CD4-positive, CD25-positive, alpha-beta regulatory T cell (primary cell): ENCODE measurements at regions not wholly inside any gene's neighbourhood (a gene's known extent, or its start where the extent isn't known, plus 50 kb on each side); places are given as distances from the start of the nearest gene placed in this dataset.

Experiments used
- ATAC-seq, 2 donors: fragments of 150-1000 bp; cut with Tn5 transposase; one replicate each; pipeline ENCODE4 v1.10.0; 2021; ENCODE audit warnings: low read depth in 2 of 2, moderate number of reproducible peaks in 2 of 2, moderate library complexity in 1 of 2
- DNase-seq, 3 donors: peaks; one replicate each; pipeline versions ENCODE4 v3.0.0 to v3.0.0-alpha.2; 2012 to 2022; ENCODE audit warnings: mixed read lengths in 1 of 3
- H3K27ac ChIP-seq: one replicate; pipeline ENCODE4 v1.7.0; 2013; ENCODE audit warnings: mild to moderate bottlenecking, low read length; ENCODE audit not compliant: insufficient read depth, poor library complexity, severe bottlenecking
- H3K27me3 ChIP-seq: one replicate; pipeline ENCODE4 v1.7.0; 2013; ENCODE audit warnings: low read length; ENCODE audit not compliant: control insufficient read depth, insufficient read depth
- H3K36me3 ChIP-seq: one replicate; pipeline ENCODE4 v1.7.0; 2013; ENCODE audit warnings: mild to moderate bottlenecking, low read length, moderate library complexity; ENCODE audit not compliant: control insufficient read depth, insufficient read depth
- H3K4me1 ChIP-seq: 2 replicates; pipeline ENCODE4 v1.7.0; 2013; ENCODE audit warnings: mild to moderate bottlenecking, low read length; ENCODE audit not compliant: insufficient read depth, control insufficient read depth, poor library complexity, severe bottlenecking
- H3K4me3 ChIP-seq: one replicate; pipeline ENCODE4 v1.7.0; 2013; ENCODE audit warnings: low read depth, mild to moderate bottlenecking, low read length, moderate library complexity
- H3K9me3 ChIP-seq, 2 experiments: 1 replicate in 1 of 2; 2 replicates in 1 of 2; pipeline ENCODE4 v1.7.0; 2013; ENCODE audit warnings: low read length in 2 of 2, mild to moderate bottlenecking in 1 of 2, moderate library complexity in 1 of 2; ENCODE audit not compliant: control insufficient read depth in 2 of 2
- H3K27ac Mint-ChIP-seq, 3 donors: one replicate each; pipeline ENCODE4 v1.8.0; 2020 to 2022; ENCODE audit warnings: mild to moderate bottlenecking in 3 of 3, mixed read lengths in 3 of 3, moderate library complexity in 2 of 3
- H3K27me3 Mint-ChIP-seq: one replicate; pipeline ENCODE4 v1.8.0; 2022; ENCODE audit warnings: mild to moderate bottlenecking, mixed read lengths
- H3K36me3 Mint-ChIP-seq: one replicate; pipeline ENCODE4 v1.8.0; 2020; ENCODE audit warnings: mixed read lengths
- H3K4me1 Mint-ChIP-seq, 4 donors: one replicate each; pipeline ENCODE4 v1.8.0; 2020 to 2022; ENCODE audit warnings: mixed read lengths in 4 of 4, mild to moderate bottlenecking in 1 of 4
- H3K4me3 Mint-ChIP-seq, 4 donors: one replicate each; pipeline ENCODE4 v1.8.0; 2020 to 2022; ENCODE audit warnings: mild to moderate bottlenecking in 4 of 4, mixed read lengths in 4 of 4, moderate library complexity in 3 of 4
- H3K9me3 Mint-ChIP-seq, 7 donors: one replicate each; pipeline ENCODE4 v1.8.0; 2020 to 2022; ENCODE audit warnings: mixed read lengths in 7 of 7, mild to moderate bottlenecking in 3 of 7, moderate library complexity in 2 of 7

- H3K27me3 ChIP-seq: no peaks in the 10 kb centered on the region
- H3K4me1 ChIP-seq: no peaks in the 10 kb centered on the region
- Mint-ChIP-seq H3K36me3 (no peaks in the 10 kb centered on the region), H3K9me3 (peaks cover 0 to 8% (median 5%) of the 10 kb centered on the region in 7 donors), H3K27ac (no peak overlapping the region), H3K4me1 (no peaks in the 10 kb centered on the region), H3K4me3 (no peak overlapping the region), H3K27me3 (no peaks in the 10 kb centered on the region)
- H3K27ac ChIP-seq: no peak overlapping the region
- no peak overlapping the region for H3K4me3 ChIP-seq
- DNase-seq: no peak
- ATAC-seq: no peak
- H3K9me3 ChIP-seq: no peaks in the 10 kb centered on the region
- H3K36me3 ChIP-seq: no peaks in the 10 kb centered on the region
These were observed 62.6 kb upstream of the VGLL3 start for GRCh38 chr3:87053553-87053952.

- Mint-ChIP-seq H3K36me3 (no peaks in the 10 kb centered on the region), H3K4me1 (no peaks in the 10 kb centered on the region), H3K27ac (no peak overlapping the region), H3K27me3 (no peaks in the 10 kb centered on the region), H3K9me3 (peaks cover 0 to 5% (median 2%) of the 10 kb centered on the region in 7 donors), H3K4me3 (no peak overlapping the region)
- no peaks in the 10 kb centered on the region for H3K27me3 ChIP-seq
- H3K36me3 ChIP-seq: no peaks in the 10 kb centered on the region
- H3K4me3 ChIP-seq: no peak overlapping the region
- no peak for ATAC-seq
- H3K9me3 ChIP-seq: no peaks in the 10 kb centered on the region
- no peak overlapping the region for H3K27ac ChIP-seq
- DNase-seq: no peak
- H3K4me1 ChIP-seq: no peaks in the 10 kb centered on the region
These were observed 61.7 kb upstream of the VGLL3 start for GRCh38 chr3:87052499-87053260.

- ATAC-seq: no peak
- H3K9me3 Mint-ChIP-seq: peaks cover 0 to 7% (median 0%) of the 10 kb centered on the region in 7 donors
- Histone ChIP-seq H3K27me3 (no peaks in the 10 kb centered on the region), H3K36me3 (no peaks in the 10 kb centered on the region), H3K4me3 (no peak overlapping the region), H3K27ac (no peak overlapping the region), H3K4me1 (no peaks in the 10 kb centered on the region), H3K9me3 (no peaks in the 10 kb centered on the region)
- H3K27ac Mint-ChIP-seq: no peak overlapping the region
- H3K27me3 Mint-ChIP-seq: no peaks in the 10 kb centered on the region
- H3K4me3 Mint-ChIP-seq: no peak overlapping the region
- DNase-seq: no peak
- no peaks in the 10 kb centered on the region for H3K4me1 Mint-ChIP-seq
- H3K36me3 Mint-ChIP-seq: no peaks in the 10 kb centered on the region
These were observed 56.9 kb upstream of the VGLL3 start for GRCh38 chr3:87047852-87048251.

- Histone ChIP-seq H3K4me1 (no peaks in the 10 kb centered on the region), H3K27me3 (no peaks in the 10 kb centered on the region), H3K4me3 (no peak overlapping the region), H3K36me3 (no peaks in the 10 kb centered on the region), H3K27ac (no peak overlapping the region), H3K9me3 (no peaks in the 10 kb centered on the region)
- Mint-ChIP-seq H3K27me3 (no peaks in the 10 kb centered on the region), H3K4me1 (no peaks in the 10 kb centered on the region), H3K4me3 (no peak overlapping the region), H3K9me3 (peaks cover 0 to 7% (median 2%) of the 10 kb centered on the region in 7 donors), H3K36me3 (no peaks in the 10 kb centered on the region), H3K27ac (no peak overlapping the region)
- no peak for DNase-seq
- no peak for ATAC-seq
These were observed 55.3 kb upstream of the VGLL3 start for GRCh38 chr3:87046241-87046640.

GRCh38 chr3:87045473-87045872 lies 54.5 kb upstream of the VGLL3 start:
- ATAC-seq (no peak), DNase-seq (no peak)
- Mint-ChIP-seq H3K27ac (no peak overlapping the region), H3K27me3 (no peaks in the 10 kb centered on the region), H3K36me3 (no peaks in the 10 kb centered on the region), H3K9me3 (peaks cover 0 to 7% (median 2%) of the 10 kb centered on the region in 7 donors), H3K4me3 (no peak overlapping the region), H3K4me1 (no peaks in the 10 kb centered on the region)
- Histone ChIP-seq H3K4me3 (no peak overlapping the region), H3K36me3 (no peaks in the 10 kb centered on the region), H3K27me3 (no peaks in the 10 kb centered on the region), H3K9me3 (no peaks in the 10 kb centered on the region), H3K27ac (no peak overlapping the region), H3K4me1 (no peaks in the 10 kb centered on the region)

GRCh38 chr3:87044846-87045245 lies 53.9 kb upstream of the VGLL3 start:
- H3K9me3 ChIP-seq: no peaks in the 10 kb centered on the region
- H3K4me3 ChIP-seq: no peak overlapping the region
- Mint-ChIP-seq H3K9me3 (peaks cover 0 to 7% (median 2%) of the 10 kb centered on the region in 7 donors), H3K27me3 (no peaks in the 10 kb centered on the region), H3K4me1 (no peaks in the 10 kb centered on the region), H3K36me3 (no peaks in the 10 kb centered on the region), H3K4me3 (no peak overlapping the region), H3K27ac (no peak overlapping the region)
- no peaks in the 10 kb centered on the region for H3K27me3 ChIP-seq
- ATAC-seq (no peak), DNase-seq (no peak)
- no peaks in the 10 kb centered on the region for H3K4me1 ChIP-seq
- H3K27ac ChIP-seq: no peak overlapping the region
- no peaks in the 10 kb centered on the region for H3K36me3 ChIP-seq

GRCh38 chr3:87044409-87044808 lies 53.5 kb upstream of the VGLL3 start:
- H3K27ac Mint-ChIP-seq: no peak overlapping the region
- no peak overlapping the region for H3K27ac ChIP-seq
- no peaks in the 10 kb centered on the region for H3K27me3 Mint-ChIP-seq
- no peaks in the 10 kb centered on the region for H3K36me3 ChIP-seq
- H3K9me3 Mint-ChIP-seq: peaks cover 0 to 10% (median 2%) of the 10 kb centered on the region in 7 donors
- no peak overlapping the region for H3K4me3 Mint-ChIP-seq
- no peak overlapping the region for H3K4me3 ChIP-seq
- no peaks in the 10 kb centered on the region for H3K4me1 ChIP-seq
- no peaks in the 10 kb centered on the region for H3K36me3 Mint-ChIP-seq
- DNase-seq (no peak), ATAC-seq (no peak)
- no peaks in the 10 kb centered on the region for H3K9me3 ChIP-seq
- no peaks in the 10 kb centered on the region for H3K27me3 ChIP-seq
- H3K4me1 Mint-ChIP-seq: no peaks in the 10 kb centered on the region

GRCh38 chr3:87041191-87041590 lies 50.2 kb upstream of the VGLL3 start:
- Mint-ChIP-seq H3K27me3 (no peaks in the 10 kb centered on the region), H3K9me3 (peaks cover 0 to 5% (median 4%) of the 10 kb centered on the region in 7 donors), H3K36me3 (no peaks in the 10 kb centered on the region), H3K27ac (no peak overlapping the region), H3K4me3 (no peak overlapping the region), H3K4me1 (no peaks in the 10 kb centered on the region)
- no peaks in the 10 kb centered on the region for H3K4me1 ChIP-seq
- no peak for ATAC-seq
- H3K27me3 ChIP-seq: no peaks in the 10 kb centered on the region
- no peak for DNase-seq
- H3K4me3 ChIP-seq: no peak overlapping the region
- no peaks in the 10 kb centered on the region for H3K9me3 ChIP-seq
- H3K36me3 ChIP-seq: no peaks in the 10 kb centered on the region
- H3K27ac ChIP-seq: no peak overlapping the region
